Fibroblast of lung (primary cell): ENCODE measurements at regions not wholly inside any gene's neighbourhood (a gene's known extent, or its start where the extent isn't known, plus 50 kb on each side); places are given as distances from the start of the nearest gene placed in this dataset.

Experiments
- EZH2 ChIP-seq: IDR thresholded peaks from 2 replicates; pipeline ENCODE4 v1.5.1; 2012; ENCODE audit warnings: low read length, control low read depth, mild to moderate bottlenecking; ENCODE audit errors: missing control alignments
- TF ChIP-seq, protein P1 (sequence below), 2 donors: IDR thresholded peaks in 1 of 2; conservative IDR thresholded peaks in 1 of 2; 1 replicate in 1 of 2; 2 replicates in 1 of 2; pipeline ENCODE4 v1.5.1; 2011 to 2012; ENCODE audit warnings: low read length in 2 of 2, control low read depth in 1 of 2, inconsistent platforms in 1 of 2, low read depth in 1 of 2, mild to moderate bottlenecking in 1 of 2

GRCh38 chr22:26846076-26846475 is 188.7 kb downstream of the MIAT start:
- TF ChIP-seq, protein P1, sequence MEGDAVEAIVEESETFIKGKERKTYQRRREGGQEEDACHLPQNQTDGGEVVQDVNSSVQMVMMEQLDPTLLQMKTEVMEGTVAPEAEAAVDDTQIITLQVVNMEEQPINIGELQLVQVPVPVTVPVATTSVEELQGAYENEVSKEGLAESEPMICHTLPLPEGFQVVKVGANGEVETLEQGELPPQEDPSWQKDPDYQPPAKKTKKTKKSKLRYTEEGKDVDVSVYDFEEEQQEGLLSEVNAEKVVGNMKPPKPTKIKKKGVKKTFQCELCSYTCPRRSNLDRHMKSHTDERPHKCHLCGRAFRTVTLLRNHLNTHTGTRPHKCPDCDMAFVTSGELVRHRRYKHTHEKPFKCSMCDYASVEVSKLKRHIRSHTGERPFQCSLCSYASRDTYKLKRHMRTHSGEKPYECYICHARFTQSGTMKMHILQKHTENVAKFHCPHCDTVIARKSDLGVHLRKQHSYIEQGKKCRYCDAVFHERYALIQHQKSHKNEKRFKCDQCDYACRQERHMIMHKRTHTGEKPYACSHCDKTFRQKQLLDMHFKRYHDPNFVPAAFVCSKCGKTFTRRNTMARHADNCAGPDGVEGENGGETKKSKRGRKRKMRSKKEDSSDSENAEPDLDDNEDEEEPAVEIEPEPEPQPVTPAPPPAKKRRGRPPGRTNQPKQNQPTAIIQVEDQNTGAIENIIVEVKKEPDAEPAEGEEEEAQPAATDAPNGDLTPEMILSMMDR (conservative IDR thresholded peaks at IDR 0.05 in 1 of 2, IDR thresholded peaks at IDR 0.05 in 1 of 2; ENCODE audit: low read depth in 1 of 2, low read length in 2 of 2) = no peak
- TF ChIP-seq EZH2 = no peak
